GM12874 (cell line): ENCODE measurements at regions not wholly inside any gene's neighbourhood (a gene's known extent, or its start where the extent isn't known, plus 50 kb on each side); places are given as distances from the start of the nearest gene placed in this dataset.

Source experiments
- CTCF ChIP-seq: IDR thresholded peaks from 2 replicates; pipeline ENCODE4 v1.5.1; 2011; ENCODE audit warnings: low read depth, mild to moderate bottlenecking, control low read depth, low read length, moderate library complexity; ENCODE audit not compliant: insufficient read depth

- no peak for TF ChIP-seq CTCF
Observed at GRCh38 chr4:42824278-42824977, 68.1 kb upstream of the GRXCR1 start.

- TF ChIP-seq CTCF, result no peak
Observed at GRCh38 chr4:42821230-42821629, 71.3 kb upstream of the GRXCR1 start.

GRCh38 chr4:42819863-42820514 lies 72.5 kb upstream of the GRXCR1 start:
- no peak for TF ChIP-seq CTCF

- TF ChIP-seq CTCF, result no peak
Observed at GRCh38 chr4:42817913-42818312, 74.6 kb upstream of the GRXCR1 start.

- no peak for TF ChIP-seq CTCF
Observed at GRCh38 chr4:42816880-42817400, 75.6 kb upstream of the GRXCR1 start.

GRCh38 chr4:42816189-42816879 lies 76.2 kb upstream of the GRXCR1 start:
- no peak for TF ChIP-seq CTCF

- no peak for TF ChIP-seq CTCF
Observed at GRCh38 chr4:42809419-42810084, 83.0 kb upstream of the GRXCR1 start.
